ENCODE measurements at regions not wholly inside any gene's neighbourhood (a gene's known extent, or its start where the extent isn't known, plus 50 kb on each side); places are given as distances from the start of the nearest gene placed in this dataset.

DNA sequence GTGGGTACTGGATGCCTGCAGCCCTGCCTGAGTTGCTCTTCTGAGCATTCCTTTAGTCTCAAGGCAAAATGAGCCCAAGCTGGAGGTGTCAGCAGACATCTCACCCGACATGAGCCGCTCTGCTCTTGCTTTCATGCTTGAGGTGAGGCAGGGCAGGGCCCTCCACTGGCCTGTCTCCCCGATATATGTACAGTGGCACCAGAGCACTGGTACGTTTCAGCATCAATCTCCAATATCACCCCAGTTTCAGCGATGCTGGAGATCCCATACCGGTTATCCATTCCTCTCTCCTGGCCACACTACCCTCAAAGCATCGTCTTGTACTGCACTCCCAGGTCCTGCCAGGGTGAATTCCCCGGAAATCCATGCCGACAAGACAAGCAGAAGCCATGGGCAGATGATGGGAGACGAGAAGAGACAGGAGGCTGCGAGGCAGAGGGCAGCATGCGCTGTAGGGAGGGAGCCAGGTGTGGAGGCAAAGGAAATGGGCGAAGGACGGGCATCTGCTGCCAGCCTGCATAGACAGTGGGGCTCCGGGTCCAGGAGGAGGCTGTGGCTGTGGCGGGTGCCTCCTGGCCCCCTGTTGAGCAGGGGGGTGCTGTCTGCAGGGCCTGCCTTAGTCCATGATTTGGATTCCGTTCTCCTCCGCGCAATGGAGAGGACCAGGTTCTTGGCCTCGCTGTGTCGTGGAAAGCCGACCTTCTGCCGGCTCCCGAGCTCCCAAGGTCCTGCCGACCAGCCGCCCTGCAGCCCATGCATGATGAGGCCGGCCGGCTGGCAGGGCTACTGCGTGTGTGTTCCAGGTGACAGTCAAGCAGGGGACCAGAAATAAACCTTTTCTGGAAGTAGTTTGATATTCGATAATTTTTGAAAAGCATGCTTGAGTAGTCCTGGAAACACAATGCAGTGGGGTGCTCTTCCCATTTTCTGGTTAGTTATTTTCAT, 152.2 kb upstream of the IRX2 start:
- no peak for DNase-seq (ENCODE audit: low read depth)

DNA sequence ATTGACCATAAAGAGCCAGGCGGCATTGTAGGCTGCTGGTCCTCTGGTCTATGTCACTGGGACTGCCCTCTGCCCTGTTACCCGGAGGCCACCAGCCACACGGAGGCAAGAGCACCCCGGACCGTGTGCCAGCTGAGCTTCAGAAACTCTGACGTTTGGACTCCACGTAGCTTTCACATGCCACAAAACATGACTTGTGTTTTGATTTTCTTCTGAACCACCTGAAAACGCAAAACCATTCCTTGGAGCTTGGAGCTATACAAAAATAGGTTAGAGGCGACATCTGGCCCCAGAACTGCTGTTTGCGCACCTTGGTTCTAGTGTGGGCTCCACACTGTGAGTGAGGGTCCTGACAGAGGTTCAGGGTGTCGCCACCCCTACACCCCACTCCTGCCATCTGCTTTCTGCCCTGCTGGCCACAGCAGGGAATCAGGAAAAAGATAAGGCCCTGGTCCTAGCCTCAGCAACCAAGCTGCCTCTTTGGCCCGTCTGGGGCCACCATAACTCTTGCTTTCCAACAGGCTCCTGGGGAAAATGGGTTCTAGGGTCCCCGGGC, 151.3 kb upstream of the IRX2 start:
- H3K27me3 ChIP-seq (ENCODE audit: control insufficient read depth, insufficient read depth, low read length), result no peaks in the 10 kb centered on the region
- no peaks in the 10 kb centered on the region for H3K36me3 ChIP-seq (ENCODE audit: control insufficient read depth, insufficient read depth, low read length)
- no peak overlapping the region for H3K4me3 ChIP-seq (ENCODE audit: low read depth, low read length)
- DNase-seq (ENCODE audit: low read depth), result no peak
- TF ChIP-seq, protein P1, sequence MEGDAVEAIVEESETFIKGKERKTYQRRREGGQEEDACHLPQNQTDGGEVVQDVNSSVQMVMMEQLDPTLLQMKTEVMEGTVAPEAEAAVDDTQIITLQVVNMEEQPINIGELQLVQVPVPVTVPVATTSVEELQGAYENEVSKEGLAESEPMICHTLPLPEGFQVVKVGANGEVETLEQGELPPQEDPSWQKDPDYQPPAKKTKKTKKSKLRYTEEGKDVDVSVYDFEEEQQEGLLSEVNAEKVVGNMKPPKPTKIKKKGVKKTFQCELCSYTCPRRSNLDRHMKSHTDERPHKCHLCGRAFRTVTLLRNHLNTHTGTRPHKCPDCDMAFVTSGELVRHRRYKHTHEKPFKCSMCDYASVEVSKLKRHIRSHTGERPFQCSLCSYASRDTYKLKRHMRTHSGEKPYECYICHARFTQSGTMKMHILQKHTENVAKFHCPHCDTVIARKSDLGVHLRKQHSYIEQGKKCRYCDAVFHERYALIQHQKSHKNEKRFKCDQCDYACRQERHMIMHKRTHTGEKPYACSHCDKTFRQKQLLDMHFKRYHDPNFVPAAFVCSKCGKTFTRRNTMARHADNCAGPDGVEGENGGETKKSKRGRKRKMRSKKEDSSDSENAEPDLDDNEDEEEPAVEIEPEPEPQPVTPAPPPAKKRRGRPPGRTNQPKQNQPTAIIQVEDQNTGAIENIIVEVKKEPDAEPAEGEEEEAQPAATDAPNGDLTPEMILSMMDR (IDR thresholded peaks at IDR 0.05; ENCODE audit: insufficient read depth, low read length, severe bottlenecking), result no peak
- FAIRE-seq, result no peak

More for the DNA sequence above, 152.2 kb upstream of the IRX2 start:
- H3K4me3 ChIP-seq (ENCODE audit: low read depth, low read length), result no peak overlapping the region
- FAIRE-seq, result no peak
- no peaks in the 10 kb centered on the region for H3K27me3 ChIP-seq (ENCODE audit: control insufficient read depth, insufficient read depth, low read length)
- no peaks in the 10 kb centered on the region for H3K36me3 ChIP-seq (ENCODE audit: control insufficient read depth, insufficient read depth, low read length)
- TF ChIP-seq, protein P1 (IDR thresholded peaks at IDR 0.05; ENCODE audit: insufficient read depth, low read length, severe bottlenecking), result no peak

DNA sequence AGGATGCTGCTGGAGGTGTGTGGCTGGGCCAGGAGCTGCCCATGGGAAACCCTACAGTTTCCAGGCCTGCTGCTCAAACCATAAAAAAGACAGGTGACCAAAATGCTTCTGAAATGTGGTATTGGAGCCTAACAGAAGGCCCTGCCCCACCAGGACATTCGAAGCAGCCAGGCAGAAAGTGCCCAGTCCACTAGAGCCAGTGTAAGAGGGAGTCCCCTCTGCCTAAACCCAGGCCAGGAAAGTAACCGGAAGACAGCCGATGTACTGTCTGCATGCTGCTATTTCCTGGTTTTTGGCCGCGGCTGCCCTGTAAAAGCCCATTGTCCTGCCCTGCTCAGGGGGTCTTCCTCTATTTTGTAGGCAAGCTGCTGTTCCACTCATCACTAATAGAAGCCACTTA, 150.7 kb upstream of the IRX2 start:
- Histone ChIP-seq H3K4me3 (ENCODE audit: low read depth, low read length) (no peak overlapping the region), H3K27me3 (ENCODE audit: control insufficient read depth, insufficient read depth, low read length) (no peaks in the 10 kb centered on the region), H3K36me3 (ENCODE audit: control insufficient read depth, insufficient read depth, low read length) (no peaks in the 10 kb centered on the region)
- FAIRE-seq, result no peak
- no peak for DNase-seq (ENCODE audit: low read depth)
- TF ChIP-seq, protein P1 (IDR thresholded peaks at IDR 0.05; ENCODE audit: insufficient read depth, low read length, severe bottlenecking), result no peak

DNA sequence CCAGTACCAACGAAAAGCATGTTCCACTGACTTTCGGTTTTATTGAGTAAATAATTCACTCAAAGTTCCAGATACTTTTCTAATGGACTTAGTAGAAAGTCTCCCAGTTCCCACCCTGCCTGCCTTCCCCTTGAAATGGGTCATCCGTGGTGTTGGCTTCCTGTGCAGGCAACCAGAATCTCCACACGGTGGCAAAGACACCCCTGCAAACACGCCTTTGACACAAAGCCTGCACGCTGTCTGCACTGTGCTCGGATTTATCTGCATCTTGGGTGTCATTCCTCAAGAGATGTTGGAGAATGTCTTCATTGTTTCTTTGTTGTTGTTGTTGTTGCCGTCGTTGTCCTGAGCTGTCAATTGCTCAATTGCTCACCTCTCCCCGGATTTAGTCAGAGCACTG, 150.0 kb upstream of the IRX2 start:
- DNase-seq (ENCODE audit: low read depth) (no peak), FAIRE-seq (no peak)
- Histone ChIP-seq H3K4me3 (ENCODE audit: low read depth, low read length) (no peak overlapping the region), H3K36me3 (ENCODE audit: control insufficient read depth, insufficient read depth, low read length) (no peaks in the 10 kb centered on the region), H3K27me3 (ENCODE audit: control insufficient read depth, insufficient read depth, low read length) (no peaks in the 10 kb centered on the region)
- TF ChIP-seq, protein P1 (IDR thresholded peaks at IDR 0.05; ENCODE audit: insufficient read depth, low read length, severe bottlenecking), result no peak

DNA sequence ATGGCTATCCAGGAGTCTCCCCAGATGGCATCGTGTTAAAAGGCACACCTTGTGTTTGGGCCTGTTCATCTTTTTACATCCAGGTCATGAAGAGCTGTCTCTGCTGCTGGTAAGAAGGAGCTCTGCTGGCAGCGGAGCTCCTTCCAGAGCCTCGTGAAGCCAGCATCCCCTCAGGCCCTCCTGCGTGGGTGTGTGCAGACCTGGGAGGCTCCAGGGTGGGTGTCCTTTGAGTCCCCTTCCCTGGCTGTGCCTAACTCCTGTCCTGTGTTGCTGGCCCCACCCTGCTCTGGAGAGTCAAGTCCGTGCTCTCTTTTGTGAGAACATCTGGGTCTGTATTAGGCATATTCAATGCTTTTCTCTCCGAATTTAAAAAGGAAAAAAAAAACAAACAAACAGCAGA, 149.6 kb upstream of the IRX2 start:
- no peak for FAIRE-seq
- TF ChIP-seq, protein P1 (IDR thresholded peaks at IDR 0.05; ENCODE audit: insufficient read depth, low read length, severe bottlenecking), result no peak
- Histone ChIP-seq H3K27me3 (ENCODE audit: control insufficient read depth, insufficient read depth, low read length) (no peaks in the 10 kb centered on the region), H3K36me3 (ENCODE audit: control insufficient read depth, insufficient read depth, low read length) (no peaks in the 10 kb centered on the region), H3K4me3 (ENCODE audit: low read depth, low read length) (no peak overlapping the region)
- DNase-seq (ENCODE audit: low read depth), result no peak
